CD14-positive monocyte (primary cell): ENCODE measurements at regions not wholly inside any gene's neighbourhood (a gene's known extent, or its start where the extent isn't known, plus 50 kb on each side); places are given as distances from the start of the nearest gene placed in this dataset.

Experiments
- DNase-seq, 3 donors: peaks; one replicate each; pipeline ENCODE4 v3.0.0-alpha.2; 2011 to 2022
- H2AFZ ChIP-seq: 2 replicates; pipeline ENCODE4 v1.6.0; 2012; ENCODE audit warnings: mild to moderate bottlenecking, low read depth, low read length, inconsistent platforms; ENCODE audit not compliant: insufficient read depth, poor library complexity, severe bottlenecking
- H3K27ac ChIP-seq, 2 donors: 1 replicate in 1 of 2; 2 replicates in 1 of 2; pipeline ENCODE4 v1.5.1; 2012 to 2013; ENCODE audit warnings: low read length in 2 of 2, control low read depth in 1 of 2, inconsistent platforms in 1 of 2, low read depth in 1 of 2, mild to moderate bottlenecking in 1 of 2
- H3K27me3 ChIP-seq, 2 donors: one replicate each; pipeline versions ENCODE4 v1.6.0 to v1.6.1; 2011 to 2013; ENCODE audit warnings: low read length in 2 of 2; ENCODE audit not compliant: control insufficient read depth in 2 of 2, insufficient read depth in 2 of 2
- H3K36me3 ChIP-seq, 2 donors: replicated peaks in 1 of 2; 1 replicate in 1 of 2; 2 replicates in 1 of 2; pipeline versions ENCODE4 v1.5.1 to v1.6.1; 2012 to 2013; ENCODE audit warnings: low read length in 2 of 2, control low read depth in 1 of 2, inconsistent platforms in 1 of 2, mild to moderate bottlenecking in 1 of 2; ENCODE audit not compliant: insufficient read depth in 2 of 2, control insufficient read depth in 1 of 2
- H3K4me1 ChIP-seq, 2 donors: 1 replicate in 1 of 2; 2 replicates in 1 of 2; pipeline versions ENCODE4 v1.5.1 to v1.6.1; 2012 to 2013; ENCODE audit warnings: low read length in 2 of 2, control low read depth in 1 of 2, inconsistent platforms in 1 of 2, mild to moderate bottlenecking in 1 of 2, moderate library complexity in 1 of 2; ENCODE audit not compliant: insufficient read depth in 2 of 2, control insufficient read depth in 1 of 2
- H3K4me2 ChIP-seq: replicated peaks from 2 replicates; pipeline ENCODE3; 2012; ENCODE audit warnings: low read length, moderate library complexity, mild to moderate bottlenecking; ENCODE audit not compliant: poor library complexity, severe bottlenecking; ENCODE audit errors: extremely low read depth
- H3K4me3 ChIP-seq, 3 experiments: fragments of 200-600 bp in 1 of 3; sonication (generic) in 1 of 3; replicated peaks in 1 of 3; 1 replicate in 2 of 3; 2 replicates in 1 of 3; pipeline ENCODE4 v1.5.1; 2011 to 2013; ENCODE audit warnings: low read length in 3 of 3, mild to moderate bottlenecking in 3 of 3, control low read depth in 2 of 3, low read depth in 2 of 3, inconsistent platforms in 1 of 3, moderate library complexity in 1 of 3
- H3K79me2 ChIP-seq: 2 replicates; pipeline ENCODE4 v1.6.0; 2012; ENCODE audit warnings: mild to moderate bottlenecking, control low read depth, inconsistent platforms, low read length, moderate library complexity; ENCODE audit not compliant: insufficient read depth
- H3K9ac ChIP-seq: 2 replicates; pipeline ENCODE4 v1.6.0; 2017; ENCODE audit warnings: low read length, mild to moderate bottlenecking; ENCODE audit not compliant: insufficient read depth, poor library complexity, severe bottlenecking
- H3K9me3 ChIP-seq, 2 donors: replicated peaks in 1 of 2; 1 replicate in 1 of 2; 2 replicates in 1 of 2; pipeline versions ENCODE4 v1.5.1 to v1.6.1; 2012 to 2013; ENCODE audit warnings: low read length in 2 of 2, control low read depth in 1 of 2; ENCODE audit not compliant: control insufficient read depth in 1 of 2, insufficient read depth in 1 of 2
- H4K20me1 ChIP-seq: 2 replicates; pipeline ENCODE4 v1.6.0; 2012; ENCODE audit warnings: mild to moderate bottlenecking, low read length, control low read depth, moderate library complexity; ENCODE audit not compliant: insufficient read depth
- H3K27ac Mint-ChIP-seq, 7 donors: one replicate each; pipeline ENCODE4 v1.8.0; 2020; ENCODE audit warnings: mild to moderate bottlenecking in 7 of 7, mixed read lengths in 7 of 7, moderate library complexity in 6 of 7, inconsistent platforms in 2 of 7
- H3K27me3 Mint-ChIP-seq, 3 donors: one replicate each; pipeline ENCODE4 v1.8.0; 2021 to 2022; ENCODE audit warnings: low read depth in 3 of 3, mild to moderate bottlenecking in 3 of 3, mixed read lengths in 3 of 3, moderate library complexity in 3 of 3, inconsistent platforms in 1 of 3
- H3K36me3 Mint-ChIP-seq, 2 donors: one replicate each; pipeline ENCODE4 v1.8.0; 2020; ENCODE audit warnings: mixed read lengths in 2 of 2, inconsistent platforms in 1 of 2, mild to moderate bottlenecking in 1 of 2
- H3K4me1 Mint-ChIP-seq: one replicate; pipeline ENCODE4 v1.8.0; 2020; ENCODE audit warnings: mild to moderate bottlenecking, mixed read lengths
- H3K4me3 Mint-ChIP-seq, 2 donors: one replicate each; pipeline ENCODE4 v1.8.0; 2020; ENCODE audit warnings: mild to moderate bottlenecking in 2 of 2, mixed read lengths in 2 of 2, moderate library complexity in 1 of 2
- H3K9me3 Mint-ChIP-seq, 7 donors: one replicate each; pipeline ENCODE4 v1.8.0; 2020 to 2022; ENCODE audit warnings: mixed read lengths in 7 of 7, mild to moderate bottlenecking in 6 of 7, moderate library complexity in 6 of 7, inconsistent platforms in 2 of 7
- WGBS: methylation state at CpG from one replicate; pipeline ENCODE4 v1.1.5; 2013; ENCODE audit warnings: missing lambda C conversion rate; ENCODE audit not compliant: insufficient coverage; 5-methylcytosine and 5-hydroxymethylcytosine counted together
- intact Hi-C, 2 donors: fragments of 100-400 bp; cut with micrococcal nuclease; formaldehyde crosslinking; loops; one replicate each; pipeline versions ENCODE4 v1.15.0 to v1.15.1; 2023
- TF ChIP-seq, protein P1 (sequence below): fragments of 200-600 bp; IDR thresholded peaks from one replicate; pipeline ENCODE4 v1.8.0; 2022; ENCODE audit warnings: antibody characterized with exemption, mild to moderate bottlenecking

DNA sequence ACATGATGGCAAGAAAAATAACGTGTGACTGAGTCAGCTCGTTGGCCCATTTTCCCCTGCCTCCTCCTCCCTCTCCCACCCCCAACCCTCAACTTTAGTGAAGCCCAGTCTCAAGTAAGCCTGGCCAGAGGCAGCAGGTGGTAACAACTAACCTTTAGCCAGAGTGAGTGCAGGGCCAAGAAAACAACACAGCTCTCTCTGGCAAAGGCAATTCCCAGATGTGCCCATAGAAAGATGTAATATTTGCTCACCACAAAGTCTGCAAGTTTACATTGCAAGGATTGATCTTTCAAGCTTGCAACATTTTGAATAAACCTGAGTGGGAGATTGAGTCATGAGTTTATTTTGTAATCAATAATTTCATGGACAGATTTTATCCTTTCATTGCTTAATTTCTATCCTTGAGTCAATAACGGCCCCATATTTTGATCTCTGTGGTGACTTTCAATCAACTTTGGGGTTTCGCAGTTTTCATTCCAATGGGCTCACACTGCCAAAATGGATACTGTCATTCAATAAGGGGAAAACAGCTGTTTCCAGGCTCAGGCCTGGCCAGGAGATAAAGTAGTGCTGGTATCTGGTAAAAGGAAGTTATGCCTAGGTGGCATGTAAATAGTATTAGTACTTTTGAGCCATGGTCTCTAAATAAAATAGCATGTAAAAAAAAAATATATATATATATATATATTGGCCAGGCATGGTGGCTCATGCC, 130.7 kb upstream of the TMEM164 start:
- TF ChIP-seq, protein P1, sequence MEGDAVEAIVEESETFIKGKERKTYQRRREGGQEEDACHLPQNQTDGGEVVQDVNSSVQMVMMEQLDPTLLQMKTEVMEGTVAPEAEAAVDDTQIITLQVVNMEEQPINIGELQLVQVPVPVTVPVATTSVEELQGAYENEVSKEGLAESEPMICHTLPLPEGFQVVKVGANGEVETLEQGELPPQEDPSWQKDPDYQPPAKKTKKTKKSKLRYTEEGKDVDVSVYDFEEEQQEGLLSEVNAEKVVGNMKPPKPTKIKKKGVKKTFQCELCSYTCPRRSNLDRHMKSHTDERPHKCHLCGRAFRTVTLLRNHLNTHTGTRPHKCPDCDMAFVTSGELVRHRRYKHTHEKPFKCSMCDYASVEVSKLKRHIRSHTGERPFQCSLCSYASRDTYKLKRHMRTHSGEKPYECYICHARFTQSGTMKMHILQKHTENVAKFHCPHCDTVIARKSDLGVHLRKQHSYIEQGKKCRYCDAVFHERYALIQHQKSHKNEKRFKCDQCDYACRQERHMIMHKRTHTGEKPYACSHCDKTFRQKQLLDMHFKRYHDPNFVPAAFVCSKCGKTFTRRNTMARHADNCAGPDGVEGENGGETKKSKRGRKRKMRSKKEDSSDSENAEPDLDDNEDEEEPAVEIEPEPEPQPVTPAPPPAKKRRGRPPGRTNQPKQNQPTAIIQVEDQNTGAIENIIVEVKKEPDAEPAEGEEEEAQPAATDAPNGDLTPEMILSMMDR = no peak
- Mint-ChIP-seq H3K4me1 (peaks cover 33% of the 10 kb centered on the region), H3K27ac (no peak overlapping the region), H3K4me3 (no peak overlapping the region), H3K36me3 (no peaks in the 10 kb centered on the region), H3K9me3 (peaks cover 0 to 5% (median 0%) of the 10 kb centered on the region in 7 donors), H3K27me3 (peaks cover 0 to 15% (median 0%) of the 10 kb centered on the region in 3 donors)
- Histone ChIP-seq H3K36me3 (no peaks in the 10 kb centered on the region), H4K20me1 (no peaks in the 10 kb centered on the region), H3K79me2 (no peaks in the 10 kb centered on the region), H3K4me1 (peaks cover 22 to 27% of the 10 kb centered on the region in 2 donors), H3K9me3 (no peaks in the 10 kb centered on the region), H2AFZ (no peak overlapping the region), H3K4me2 (no peak overlapping the region), H3K27ac (no peak overlapping the region), H3K9ac (no peak overlapping the region), H3K4me3 (no peak overlapping the region), H3K27me3 (peaks cover 0 to 2% of the 10 kb centered on the region in 2 donors)
- intact Hi-C loops = no loop called here
- no peak for DNase-seq
- no CpG with 5 or more reads among the region's 4 CpGs for WGBS

DNA sequence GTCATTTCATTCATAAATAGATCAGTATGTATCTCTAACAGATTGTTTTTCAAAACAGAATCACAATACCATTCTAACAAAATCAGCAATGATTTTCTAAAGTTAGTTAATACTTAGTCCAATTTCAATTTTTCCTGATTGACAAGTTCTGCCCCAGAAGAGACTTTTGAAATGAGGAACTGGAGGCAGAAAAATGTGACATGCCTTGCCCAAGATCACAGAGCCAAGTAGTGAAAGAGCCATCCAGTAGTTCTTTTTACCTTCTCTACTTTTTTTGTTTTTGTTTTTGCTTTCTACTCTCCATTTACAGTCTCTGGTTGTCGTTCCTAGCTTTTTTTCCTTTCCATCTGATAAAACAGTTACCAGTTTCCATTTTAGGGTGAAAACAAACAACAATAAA, 129.3 kb upstream of the TMEM164 start:
- Mint-ChIP-seq H3K4me1 (peaks cover 38% of the 10 kb centered on the region), H3K27me3 (peaks cover 0 to 11% (median 0%) of the 10 kb centered on the region in 3 donors), H3K27ac (peak overlapping the region in 2 of 7 donors; percentile 17 to 53), H3K4me3 (no peak overlapping the region), H3K36me3 (no peaks in the 10 kb centered on the region), H3K9me3 (peaks cover 0 to 5% (median 0%) of the 10 kb centered on the region in 7 donors)
- peaks cover 0 to 2% of the 10 kb centered on the region in 2 donors for H3K27me3 ChIP-seq
- H3K9me3 ChIP-seq = no peaks in the 10 kb centered on the region
- no CpG with 5 or more reads among the region's 1 CpG for WGBS
- no peaks in the 10 kb centered on the region for H3K79me2 ChIP-seq
- no peak overlapping the region for H3K4me3 ChIP-seq
- TF ChIP-seq, protein P1 = no peak
- peak in 1 of 3 donors; percentile 30 for DNase-seq
- peaks cover 33 to 40% of the 10 kb centered on the region in 2 donors for H3K4me1 ChIP-seq
- H2AFZ ChIP-seq = no peak overlapping the region
- no peaks in the 10 kb centered on the region for H4K20me1 ChIP-seq
- no peaks in the 10 kb centered on the region for H3K36me3 ChIP-seq
- H3K9ac ChIP-seq = no peak overlapping the region
- H3K27ac ChIP-seq = peak overlapping the region in 1 of 2 donors; percentile 6
- no peak overlapping the region for H3K4me2 ChIP-seq
- intact Hi-C loops = no loop called here
